DMS 273 (cell line): ENCODE measurements at regions not wholly inside any gene's neighbourhood (a gene's known extent, or its start where the extent isn't known, plus 50 kb on each side); places are given as distances from the start of the nearest gene placed in this dataset.

Experiments
- DNase-seq: peaks from one replicate; lab custom pipeline; 2025; ENCODE audit not compliant: unreplicated experiment; lab: John Stamatoyannopoulos, UW

DNA sequence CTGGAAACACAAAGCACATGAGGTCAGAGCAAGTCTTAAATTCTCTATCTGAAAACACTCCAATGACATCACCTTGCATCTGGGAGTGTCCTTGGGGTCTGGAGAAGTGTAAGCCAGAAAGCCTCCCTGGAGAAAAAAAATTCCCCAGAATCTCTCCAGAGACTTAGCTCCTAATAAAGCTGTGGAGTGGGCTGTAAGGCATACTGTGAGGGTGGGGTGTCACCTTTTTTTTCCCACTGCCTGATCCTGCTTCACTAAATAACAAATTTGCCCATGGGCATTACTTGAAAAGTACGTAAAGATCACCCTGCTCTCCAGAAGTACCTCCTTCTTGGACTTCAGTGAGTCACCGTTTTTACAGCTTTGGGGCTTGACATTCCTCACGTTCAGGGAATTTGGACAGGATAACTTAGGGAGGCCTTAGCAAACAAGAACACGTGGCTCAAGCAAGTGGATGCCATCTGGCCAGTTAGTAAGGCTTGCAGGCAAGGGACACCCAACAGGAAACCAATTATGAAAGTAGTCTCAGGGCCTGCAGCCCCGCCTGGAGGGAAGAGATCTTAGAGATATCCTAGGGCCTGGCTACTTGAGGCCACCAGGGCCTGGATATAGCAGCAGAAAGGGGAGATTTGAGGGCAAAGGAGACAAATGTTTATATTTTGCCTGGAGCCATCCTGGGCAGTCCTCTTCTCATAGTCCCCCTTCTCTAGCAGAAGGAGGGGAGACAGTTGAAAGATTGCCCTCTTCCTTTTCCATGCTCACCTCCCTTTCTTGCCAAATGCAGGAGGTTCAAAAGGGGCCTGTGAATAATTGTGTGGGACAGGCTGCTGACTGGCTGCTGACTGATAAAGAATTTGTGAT, 60.1 kb upstream of the PLAC1 start:
- DNase-seq, result peak; percentile 90

DNA sequence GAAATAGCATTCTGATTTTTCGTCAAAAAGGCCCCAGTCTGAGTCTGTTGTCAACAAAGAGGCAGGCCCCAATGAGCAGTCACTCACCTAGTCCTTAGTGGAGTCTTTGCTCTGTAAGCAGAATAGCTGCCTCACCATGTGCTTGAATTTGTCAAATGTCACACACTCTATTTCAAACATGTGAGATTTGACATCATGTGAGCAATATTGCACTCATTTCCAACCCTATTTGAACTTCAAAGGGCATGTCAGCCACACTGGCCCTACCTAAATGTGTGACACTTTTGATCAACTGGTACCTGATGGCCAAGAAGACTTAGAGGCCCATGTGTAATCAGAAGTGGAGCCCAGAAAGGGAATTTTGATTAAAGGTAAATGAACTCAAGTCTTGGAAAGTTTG, 59.4 kb upstream of the PLAC1 start:
- no peak for DNase-seq

DNA sequence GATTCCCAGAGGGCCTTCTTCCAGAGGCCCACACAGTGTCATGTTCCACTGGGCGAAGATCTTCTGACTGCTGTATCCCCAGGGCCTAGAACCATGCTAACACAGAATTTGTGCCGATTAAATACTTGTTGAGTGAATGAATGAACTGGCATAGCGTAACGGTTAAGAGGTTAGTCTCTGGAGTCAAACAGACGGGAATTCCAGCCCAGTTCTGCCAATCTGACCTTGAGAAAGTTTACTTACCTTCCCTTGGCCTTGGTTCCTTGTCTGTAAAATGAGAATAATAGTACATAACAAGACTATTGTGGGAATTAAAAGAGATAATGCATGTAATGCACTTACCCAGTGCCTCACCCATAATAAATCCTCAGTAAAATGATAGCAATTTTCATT, 58.3 kb upstream of the PLAC1 start:
- no peak for DNase-seq

DNA sequence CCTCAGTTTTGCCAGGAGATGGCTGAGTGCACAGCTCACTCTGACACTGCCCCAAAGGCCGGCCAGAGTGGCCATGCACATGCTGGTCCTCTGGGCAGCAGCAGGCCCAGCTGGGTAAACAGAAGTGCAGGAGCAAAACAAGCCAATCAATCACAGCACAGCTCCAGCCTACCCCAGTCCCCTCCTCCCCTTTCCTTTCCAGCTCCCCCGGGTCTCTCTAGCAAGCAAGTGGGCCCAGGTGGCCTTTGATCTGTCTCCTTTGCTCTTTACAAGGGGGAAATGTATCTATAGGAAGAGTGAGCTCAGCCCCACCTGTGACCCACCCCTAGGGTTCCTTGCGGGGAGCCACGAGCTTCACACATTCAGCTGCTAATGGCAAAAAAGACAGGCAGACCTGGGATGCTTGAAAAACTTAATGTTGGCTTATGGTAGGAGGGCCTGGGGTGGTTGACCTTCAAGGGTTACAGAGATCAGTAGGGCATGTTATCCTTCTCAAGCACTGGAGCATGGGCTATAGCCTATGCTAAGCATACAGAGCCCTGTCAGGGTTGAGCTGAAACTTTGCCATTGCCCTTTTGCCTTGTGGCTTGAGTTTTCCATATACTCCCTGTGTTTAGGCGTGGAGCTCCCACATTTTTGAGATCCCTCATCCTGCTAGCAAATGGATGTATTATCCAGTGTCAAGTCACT, 57.8 kb upstream of the PLAC1 start:
- no peak for DNase-seq

DNA sequence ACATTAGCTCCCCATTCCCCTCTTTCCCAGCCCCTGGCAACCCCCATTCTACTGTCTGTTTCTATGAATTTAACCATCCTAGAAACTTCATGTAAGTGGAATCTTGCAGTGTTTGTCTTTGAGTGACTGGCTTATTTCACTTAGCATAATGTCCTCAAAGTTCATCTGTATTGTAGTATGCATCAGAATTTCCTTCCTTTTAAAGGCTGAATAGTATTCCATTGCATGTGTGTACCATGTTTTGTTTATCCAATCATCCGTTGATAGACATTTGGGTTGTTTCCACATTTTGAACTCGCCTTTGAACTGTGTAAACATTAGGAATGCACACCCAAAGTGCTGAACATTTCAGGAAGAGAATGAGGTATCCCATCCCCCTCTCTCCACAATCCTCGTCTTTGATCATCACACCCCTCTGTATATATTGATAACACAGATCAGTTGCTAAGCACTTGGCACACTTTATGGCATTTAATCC, 56.4 kb upstream of the PLAC1 start:
- DNase-seq, result no peak

DNA sequence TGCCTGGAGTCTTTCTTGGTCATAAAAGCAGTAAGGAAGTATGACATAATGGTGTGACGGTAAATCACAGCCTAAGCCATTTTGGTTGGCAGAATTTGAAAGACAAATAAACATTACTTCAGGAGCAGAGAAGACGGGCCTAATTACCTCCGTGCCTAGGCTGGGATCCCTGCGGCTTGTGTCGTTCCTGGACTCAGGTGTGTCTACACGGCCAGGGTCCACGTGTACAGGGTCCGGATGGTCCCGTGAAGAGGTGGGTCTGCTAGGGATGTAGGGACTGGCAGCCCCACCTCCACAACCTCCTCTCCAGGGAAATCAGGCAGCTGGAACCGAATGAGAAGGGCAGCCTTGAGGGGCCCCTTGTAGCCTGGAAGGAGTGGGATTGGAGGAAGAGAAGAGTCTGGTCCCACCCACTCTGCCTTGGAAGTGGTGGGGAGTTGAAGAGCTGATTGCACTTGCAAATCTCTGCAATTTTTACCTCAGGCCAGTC, 55.4 kb upstream of the PLAC1 start:
- no peak for DNase-seq

DNA sequence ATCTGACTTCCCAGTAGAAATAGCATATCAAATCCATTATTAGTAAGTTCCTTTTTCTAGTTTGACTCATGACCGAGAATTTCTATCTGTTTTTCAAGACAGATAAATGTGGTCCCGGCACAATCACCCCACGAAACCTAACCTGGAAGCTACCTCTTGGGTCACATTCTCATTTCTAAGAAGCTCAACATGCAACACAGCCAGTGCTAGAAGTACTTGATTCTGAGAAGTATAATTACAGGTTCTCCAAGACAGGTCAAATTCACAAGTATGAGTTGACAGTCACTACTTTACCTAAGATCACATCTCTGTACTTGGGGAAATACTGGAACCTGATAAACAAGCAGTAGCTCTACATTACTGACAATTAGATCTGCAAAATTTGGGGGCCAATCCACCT, 54.0 kb upstream of the PLAC1 start:
- no peak for DNase-seq

DNA sequence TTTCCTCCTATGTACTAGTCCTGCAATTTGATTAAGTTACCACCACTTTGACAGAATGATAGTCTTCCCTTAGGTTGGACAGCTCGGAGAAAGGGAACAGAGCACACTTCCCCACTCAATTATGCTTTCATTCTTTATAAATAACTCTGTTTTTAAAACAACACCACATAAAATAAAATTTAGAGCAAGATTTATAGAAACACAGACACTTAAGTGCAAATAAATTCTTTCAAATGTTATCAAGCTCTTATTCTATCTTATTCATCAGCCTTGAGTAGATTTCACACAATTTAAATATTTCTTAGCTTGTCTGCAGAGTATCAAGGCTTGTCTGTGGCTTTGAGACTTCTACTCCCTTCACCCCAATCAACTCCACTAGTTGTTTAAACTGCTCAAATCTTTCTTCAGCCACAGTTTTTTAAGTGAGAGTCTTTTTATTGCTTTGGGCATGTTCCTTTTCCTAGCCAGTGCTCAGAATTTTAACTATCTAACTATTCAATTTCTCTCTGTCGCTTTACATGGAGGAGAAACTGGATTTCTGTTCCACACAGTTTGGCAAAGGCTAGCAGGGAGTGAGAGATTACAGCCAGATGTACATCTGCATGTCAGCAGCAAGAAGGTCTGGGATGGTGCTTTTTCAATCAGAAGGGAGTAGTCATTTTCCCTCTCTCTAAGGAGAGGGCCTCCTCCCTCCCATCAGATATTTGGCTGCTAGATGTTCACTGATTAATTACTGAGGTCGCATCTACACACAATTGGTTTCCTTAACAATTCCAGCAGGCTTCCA, 53.1 kb upstream of the PLAC1 start:
- DNase-seq, result peak; percentile 49
